ENCODE measurements at regions not wholly inside any gene's neighbourhood (a gene's known extent, or its start where the extent isn't known, plus 50 kb on each side); places are given as distances from the start of the nearest gene placed in this dataset.
"Not testable (repeated sequence)": the region's sequence is repeated elsewhere in the genome, so short reads cannot be mapped to it uniquely, and the experiment has no call there.

- peak; percentile 2; the same call in 1 of the 2 replicates for TF ChIP-seq CTCF (IDR thresholded peaks at IDR 0.05; ENCODE audit: borderline replicate concordance, insufficient read depth, low read depth, low read length)
- no peak overlapping the region for H3K4me3 ChIP-seq (ENCODE audit: low read depth, low read length)
Observed at GRCh38 chr11:130979386-130979972, 63.2 kb upstream of the SNX19 start.

GRCh38 chr11:130980071-130980862, 64.0 kb upstream of the SNX19 start:
- no peak for TF ChIP-seq CTCF (IDR thresholded peaks at IDR 0.05; ENCODE audit: borderline replicate concordance, insufficient read depth, low read depth, low read length)

GRCh38 chr11:130984241-130984640, 68.0 kb upstream of the SNX19 start:
- not testable (repeated sequence) for H3K4me3 ChIP-seq (ENCODE audit: low read depth, low read length)

More at GRCh38 chr11:130980071-130980862, 64.0 kb upstream of the SNX19 start:
- H3K4me3 ChIP-seq (ENCODE audit: low read depth, low read length), result no peak overlapping the region

GRCh38 chr11:130992788-130993187, 76.5 kb upstream of the SNX19 start:
- no peak overlapping the region for H3K4me3 ChIP-seq (ENCODE audit: low read depth, low read length)
- no peak for TF ChIP-seq CTCF (IDR thresholded peaks at IDR 0.05; ENCODE audit: borderline replicate concordance, insufficient read depth, low read depth, low read length)

GRCh38 chr11:130994043-130994442, 77.8 kb upstream of the SNX19 start:
- no peak overlapping the region for H3K4me3 ChIP-seq (ENCODE audit: low read depth, low read length)
- TF ChIP-seq CTCF (IDR thresholded peaks at IDR 0.05; ENCODE audit: borderline replicate concordance, insufficient read depth, low read depth, low read length), result no peak

GRCh38 chr11:130995266-130995665, 79.0 kb upstream of the SNX19 start:
- no peak for TF ChIP-seq CTCF (IDR thresholded peaks at IDR 0.05; ENCODE audit: borderline replicate concordance, insufficient read depth, low read depth, low read length)
- H3K4me3 ChIP-seq (ENCODE audit: low read depth, low read length), result no peak overlapping the region

- TF ChIP-seq CTCF (IDR thresholded peaks at IDR 0.05; ENCODE audit: borderline replicate concordance, insufficient read depth, low read depth, low read length), result no peak
- no peak overlapping the region for H3K4me3 ChIP-seq (ENCODE audit: low read depth, low read length)
Observed at GRCh38 chr11:130997278-130997677, 81.0 kb upstream of the SNX19 start.

All from GM12875 (cell line).